Activated CD8-positive, alpha-beta memory T cell treated with anti-CD3 and anti-CD28 coated beads for 4 hours (primary cell): ENCODE measurements at regions not wholly inside any gene's neighbourhood (a gene's known extent, or its start where the extent isn't known, plus 50 kb on each side); places are given as distances from the start of the nearest gene placed in this dataset.

ENCODE experiments used
- DNase-seq, 2 donors: peaks; one replicate each; pipeline ENCODE4 v3.0.0-alpha.2; 2020; ENCODE audit warnings: low read depth in 2 of 2

- no peak for DNase-seq
Measured at GRCh38 chr16:72349719-72350118, 177.8 kb upstream of the PMFBP1 start.

GRCh38 chr16:72332926-72333325, 161.0 kb upstream of the PMFBP1 start:
- no peak for DNase-seq

GRCh38 chr16:72324578-72324977, 152.6 kb upstream of the PMFBP1 start:
- no peak for DNase-seq

- DNase-seq, result no peak
Measured at GRCh38 chr16:72317446-72317845, 145.5 kb upstream of the PMFBP1 start.

- no peak for DNase-seq
Measured at GRCh38 chr16:72313903-72314302, 141.9 kb upstream of the PMFBP1 start.

GRCh38 chr16:72312828-72313227, 140.9 kb upstream of the PMFBP1 start:
- no peak for DNase-seq

GRCh38 chr16:72311426-72311825, 139.5 kb upstream of the PMFBP1 start:
- no peak for DNase-seq

GRCh38 chr16:72309001-72309400, 137.0 kb upstream of the PMFBP1 start:
- no peak for DNase-seq

GRCh38 chr16:72308396-72308795, 136.4 kb upstream of the PMFBP1 start:
- no peak for DNase-seq

GRCh38 chr16:72302332-72302731, 130.4 kb upstream of the PMFBP1 start:
- DNase-seq, result no peak

GRCh38 chr16:72301523-72302236, 129.7 kb upstream of the PMFBP1 start:
- no peak for DNase-seq

- DNase-seq, result no peak
Measured at GRCh38 chr16:72300892-72301291, 128.9 kb upstream of the PMFBP1 start.

GRCh38 chr16:72299684-72300243, 127.8 kb upstream of the PMFBP1 start:
- DNase-seq, result no peak

GRCh38 chr16:72298961-72299360, 127.0 kb upstream of the PMFBP1 start:
- DNase-seq, result no peak

GRCh38 chr16:72295914-72296313, 124.0 kb upstream of the PMFBP1 start:
- no peak for DNase-seq

GRCh38 chr16:72291531-72291981, 119.6 kb upstream of the PMFBP1 start:
- no peak for DNase-seq

- no peak for DNase-seq
Measured at GRCh38 chr16:72291121-72291520, 119.2 kb upstream of the PMFBP1 start.

GRCh38 chr16:72287649-72288048, 115.7 kb upstream of the PMFBP1 start:
- no peak for DNase-seq

- no peak for DNase-seq
Measured at GRCh38 chr16:72286936-72287620, 115.1 kb upstream of the PMFBP1 start.

GRCh38 chr16:72285728-72286127, 113.8 kb upstream of the PMFBP1 start:
- DNase-seq, result no peak

- DNase-seq, result no peak
Measured at GRCh38 chr16:72285324-72285723, 113.4 kb upstream of the PMFBP1 start.

- no peak for DNase-seq
Measured at GRCh38 chr16:72284042-72284789, 112.3 kb upstream of the PMFBP1 start.
